Esophagus (tissue), 2 donors: ENCODE measurements at regions not wholly inside any gene's neighbourhood (a gene's known extent, or its start where the extent isn't known, plus 50 kb on each side); places are given as distances from the start of the nearest gene placed in this dataset.

Experiments
- H3K27ac ChIP-seq, 2 donors: one replicate each; pipeline ENCODE4 v1.5.1; 2013; ENCODE audit warnings: low read depth in 2 of 2, mild to moderate bottlenecking in 2 of 2, inconsistent platforms in 1 of 2, low read length in 1 of 2, moderate library complexity in 1 of 2
- H3K27me3 ChIP-seq, 2 donors: one replicate each; pipeline ENCODE4 v1.6.1; 2013; ENCODE audit warnings: low read length in 2 of 2, control low read depth in 1 of 2, mild to moderate bottlenecking in 1 of 2; ENCODE audit not compliant: insufficient read depth in 2 of 2, control insufficient read depth in 1 of 2
- H3K36me3 ChIP-seq, 2 donors: one replicate each; pipeline ENCODE4 v1.6.1; 2013; ENCODE audit warnings: low read length in 1 of 2; ENCODE audit not compliant: control insufficient read depth in 2 of 2, insufficient read depth in 2 of 2
- H3K4me1 ChIP-seq, 2 donors: one replicate each; pipeline ENCODE4 v1.6.1; 2013; ENCODE audit warnings: low read length in 1 of 2; ENCODE audit not compliant: control insufficient read depth in 2 of 2, insufficient read depth in 2 of 2
- H3K4me3 ChIP-seq, 2 donors: one replicate each; pipeline ENCODE4 v1.5.1; 2013; ENCODE audit warnings: low read length in 2 of 2, mild to moderate bottlenecking in 2 of 2, low read depth in 1 of 2, moderate library complexity in 1 of 2
- H3K9me3 ChIP-seq, 2 donors: one replicate each; pipeline ENCODE4 v1.6.1; 2013; ENCODE audit warnings: mild to moderate bottlenecking in 2 of 2, low read depth in 1 of 2, low read length in 1 of 2, moderate library complexity in 1 of 2; ENCODE audit not compliant: control insufficient read depth in 2 of 2, insufficient read depth in 1 of 2
- WGBS, 2 donors: extraction: QIAGEN DNeasy Blood & Tissue Kit; methylation state at CpG; one replicate each; pipeline ENCODE4 v1.1.7; 2013; 5-methylcytosine and 5-hydroxymethylcytosine counted together
- donor health status: healthy with polysubstance abuse.
- donor health status: Bipolar disorder and iron deficiency.

- Histone ChIP-seq H3K4me3 (peak overlapping the region in 1 of 2 donors; percentile 51), H3K27me3 (no peaks in the 10 kb centered on the region), H3K27ac (peak overlapping the region; percentile 20 to 58), H3K36me3 (no peaks in the 10 kb centered on the region), H3K9me3 (no peaks in the 10 kb centered on the region), H3K4me1 (no peaks in the 10 kb centered on the region)
- WGBS, 2 donors = 9 to 17% methylated on average over 11 of the region's 11 CpGs
Measured at GRCh38 chr12:91381309-91381804, 198.7 kb upstream of the DCN start.

- no peak overlapping the region for H3K27ac ChIP-seq
- H3K4me3 ChIP-seq = no peak overlapping the region
- no peaks in the 10 kb centered on the region for H3K9me3 ChIP-seq
- no peaks in the 10 kb centered on the region for H3K36me3 ChIP-seq
- H3K4me1 ChIP-seq = no peaks in the 10 kb centered on the region
- H3K27me3 ChIP-seq = no peaks in the 10 kb centered on the region
- WGBS, 2 donors = 30% methylated on average over 5 of the region's 5 CpGs
Measured at GRCh38 chr12:91380631-91381030, 198.0 kb upstream of the DCN start.

DNA sequence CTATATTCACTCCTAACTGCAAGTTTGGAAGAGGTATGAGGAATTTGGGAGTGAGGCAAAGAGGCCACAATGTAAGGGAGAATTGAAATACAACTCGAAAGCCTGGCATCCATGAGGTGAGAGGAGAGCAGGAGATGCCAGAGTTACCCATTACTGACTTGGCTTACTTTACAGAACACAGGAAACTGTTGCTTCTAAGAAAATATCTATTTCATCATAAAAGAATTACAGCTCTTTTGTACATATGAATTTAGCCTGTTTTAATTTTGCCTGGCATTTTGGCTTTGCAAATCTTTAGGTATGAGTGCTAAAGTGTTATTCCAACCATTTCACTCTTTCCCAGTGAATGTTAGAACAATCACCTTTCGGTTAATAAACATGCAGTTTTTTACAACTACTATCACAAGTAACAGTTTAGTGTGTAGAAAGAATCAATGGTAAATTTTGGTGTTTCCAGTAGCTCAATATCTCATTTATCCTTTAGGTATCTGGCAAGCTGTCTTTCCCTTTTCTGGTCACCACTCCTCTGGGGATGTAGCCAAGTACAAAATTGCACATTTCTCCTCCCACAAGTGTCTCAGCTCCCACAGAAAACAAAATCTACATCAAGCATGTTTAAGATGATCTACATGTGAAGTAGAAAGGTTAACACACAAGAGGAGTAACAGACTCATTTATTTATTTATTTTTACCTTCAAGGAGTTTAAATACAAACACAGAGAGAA is 196.6 kb upstream of the DCN start:
- H3K4me1 ChIP-seq = no peaks in the 10 kb centered on the region

DNA sequence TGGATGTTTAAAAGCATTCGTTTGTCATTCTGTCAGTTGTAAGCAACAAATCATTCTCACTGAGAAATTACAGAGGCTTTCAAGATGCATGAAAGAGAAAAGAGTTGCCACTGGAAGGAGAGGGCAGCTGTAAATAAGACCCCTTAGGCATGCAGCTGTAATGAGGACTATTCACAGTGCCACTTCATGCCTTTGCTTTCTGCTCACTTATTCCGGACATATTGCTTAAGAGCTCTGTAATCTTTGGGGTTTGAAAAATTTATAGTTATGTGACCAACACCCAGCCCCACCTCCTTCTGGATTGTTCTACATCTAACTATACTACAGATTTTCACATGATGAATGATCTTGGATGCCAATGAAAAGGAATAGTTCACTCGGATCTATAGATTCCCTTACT is 194.8 kb upstream of the DCN start:
- 74% methylated on average over 3 of the region's 3 CpGs for WGBS, 2 donors
- Histone ChIP-seq H3K27ac (no peak overlapping the region), H3K36me3 (no peaks in the 10 kb centered on the region), H3K4me3 (no peak overlapping the region), H3K27me3 (no peaks in the 10 kb centered on the region), H3K9me3 (no peaks in the 10 kb centered on the region), H3K4me1 (no peaks in the 10 kb centered on the region)

More for the DNA sequence above, 196.6 kb upstream of the DCN start:
- no peaks in the 10 kb centered on the region for H3K36me3 ChIP-seq
- H3K27ac ChIP-seq = no peak overlapping the region
- no peak overlapping the region for H3K4me3 ChIP-seq
- 88 to 89% methylated on average over 2 of the region's 2 CpGs for WGBS, 2 donors
- H3K9me3 ChIP-seq = no peaks in the 10 kb centered on the region
- H3K27me3 ChIP-seq = no peaks in the 10 kb centered on the region

- no peaks in the 10 kb centered on the region for H3K4me1 ChIP-seq
- 92 to 93% methylated on average over 2 of the region's 2 CpGs for WGBS, 2 donors
- H3K4me3 ChIP-seq = no peak overlapping the region
- no peaks in the 10 kb centered on the region for H3K9me3 ChIP-seq
- H3K27ac ChIP-seq = no peak overlapping the region
- H3K27me3 ChIP-seq = no peaks in the 10 kb centered on the region
- no peaks in the 10 kb centered on the region for H3K36me3 ChIP-seq
Measured at GRCh38 chr12:91373086-91373485, 190.5 kb upstream of the DCN start.

DNA sequence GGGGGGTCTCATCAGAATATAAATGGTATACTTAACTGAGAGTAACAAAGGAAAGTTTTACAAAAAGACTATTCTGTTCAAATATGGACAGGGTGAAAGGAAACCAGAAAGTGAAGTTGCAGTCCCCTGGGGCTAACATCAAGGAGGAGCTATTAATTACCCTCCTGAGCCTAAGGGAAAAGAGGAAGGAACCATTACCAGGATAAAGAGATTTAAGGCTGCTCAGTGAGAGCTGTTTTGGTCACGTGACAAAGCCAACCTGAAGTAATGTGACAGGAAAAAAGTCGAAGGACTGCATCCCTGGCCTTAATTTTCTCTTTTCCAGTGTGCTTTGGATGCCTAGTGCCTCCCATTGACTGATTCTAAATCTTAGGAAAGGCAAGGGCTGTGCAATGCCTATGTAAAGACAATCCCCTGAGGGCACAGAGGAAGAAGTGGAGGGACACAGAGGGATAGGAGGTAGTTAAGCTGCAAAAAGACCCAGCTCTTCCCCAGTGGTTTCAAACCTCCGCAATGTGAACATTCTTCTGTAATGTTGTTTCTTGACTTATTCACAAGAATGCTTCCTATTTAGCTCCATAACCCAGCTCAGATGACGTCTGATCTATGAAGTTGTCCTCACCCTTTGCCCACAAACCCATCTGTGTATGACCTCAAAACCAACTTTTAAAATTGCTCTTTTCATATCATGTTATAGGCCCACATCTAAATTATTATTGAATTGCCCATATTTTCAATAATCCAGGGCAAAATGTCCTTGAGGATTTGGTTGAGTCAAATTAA is 187.7 kb upstream of the DCN start:
- Histone ChIP-seq H3K9me3 (no peaks in the 10 kb centered on the region), H3K36me3 (no peaks in the 10 kb centered on the region), H3K4me3 (no peak overlapping the region), H3K4me1 (no peaks in the 10 kb centered on the region), H3K27me3 (no peaks in the 10 kb centered on the region), H3K27ac (no peak overlapping the region)
- 69 to 72% methylated on average over 4 of the region's 4 CpGs for WGBS, 2 donors

DNA sequence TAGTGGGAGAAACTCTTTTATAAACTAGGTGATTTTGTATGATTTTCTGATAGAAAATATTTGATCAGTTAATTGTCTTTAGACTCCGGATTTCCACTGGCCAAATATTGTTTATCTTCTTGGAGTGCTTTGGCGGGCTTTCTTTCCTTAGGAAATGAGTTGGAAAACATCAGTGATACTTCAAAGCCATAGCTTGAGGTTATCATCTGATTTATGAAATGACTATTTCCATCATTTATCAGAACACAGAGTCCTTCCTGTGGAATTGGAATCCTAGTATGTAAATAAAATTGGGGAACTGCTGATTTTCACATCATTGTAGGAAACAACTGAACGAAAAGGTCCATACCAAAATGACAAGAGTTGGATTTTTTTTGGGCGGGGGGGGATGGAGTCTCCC is 186.0 kb upstream of the DCN start:
- 68 to 78% methylated on average over 4 of the region's 4 CpGs for WGBS, 2 donors
- no peaks in the 10 kb centered on the region for H3K9me3 ChIP-seq
- no peak overlapping the region for H3K4me3 ChIP-seq
- H3K27ac ChIP-seq = no peak overlapping the region
- H3K27me3 ChIP-seq = no peaks in the 10 kb centered on the region
- no peaks in the 10 kb centered on the region for H3K4me1 ChIP-seq
- no peaks in the 10 kb centered on the region for H3K36me3 ChIP-seq

DNA sequence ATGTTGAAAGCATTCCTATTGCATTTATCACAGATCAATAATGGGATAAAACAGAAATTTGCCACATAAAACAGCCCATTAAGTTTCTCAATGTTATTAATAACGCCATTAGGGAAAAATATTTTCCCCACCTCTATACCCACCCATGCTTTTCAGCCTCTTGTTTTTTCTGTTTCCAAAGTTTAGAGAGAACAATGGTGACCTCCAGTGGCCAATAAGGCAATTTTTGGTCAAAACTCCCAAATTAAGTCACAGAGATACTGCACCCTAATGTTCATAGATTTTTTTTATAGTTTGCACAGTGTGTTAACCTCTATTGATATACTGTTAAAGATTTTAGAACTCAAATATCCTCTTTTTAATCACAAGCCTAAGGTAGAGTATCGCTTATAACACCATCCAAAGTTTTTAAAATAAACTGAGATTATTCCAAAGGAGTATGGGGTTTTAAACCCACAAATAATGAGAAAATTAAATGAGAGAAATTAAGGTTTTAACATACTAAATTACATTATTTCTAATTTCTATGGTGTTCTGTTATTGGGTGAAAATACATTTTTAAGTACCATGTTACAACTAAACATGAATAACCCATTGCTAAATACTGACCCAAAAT is 184.7 kb upstream of the DCN start:
- no peaks in the 10 kb centered on the region for H3K9me3 ChIP-seq
- H3K27ac ChIP-seq = no peak overlapping the region
- WGBS, 2 donors = 68 to 72% methylated on average over 2 of the region's 2 CpGs
- H3K36me3 ChIP-seq = no peaks in the 10 kb centered on the region
- H3K4me3 ChIP-seq = no peak overlapping the region
- H3K4me1 ChIP-seq = no peaks in the 10 kb centered on the region
- H3K27me3 ChIP-seq = no peaks in the 10 kb centered on the region

DNA sequence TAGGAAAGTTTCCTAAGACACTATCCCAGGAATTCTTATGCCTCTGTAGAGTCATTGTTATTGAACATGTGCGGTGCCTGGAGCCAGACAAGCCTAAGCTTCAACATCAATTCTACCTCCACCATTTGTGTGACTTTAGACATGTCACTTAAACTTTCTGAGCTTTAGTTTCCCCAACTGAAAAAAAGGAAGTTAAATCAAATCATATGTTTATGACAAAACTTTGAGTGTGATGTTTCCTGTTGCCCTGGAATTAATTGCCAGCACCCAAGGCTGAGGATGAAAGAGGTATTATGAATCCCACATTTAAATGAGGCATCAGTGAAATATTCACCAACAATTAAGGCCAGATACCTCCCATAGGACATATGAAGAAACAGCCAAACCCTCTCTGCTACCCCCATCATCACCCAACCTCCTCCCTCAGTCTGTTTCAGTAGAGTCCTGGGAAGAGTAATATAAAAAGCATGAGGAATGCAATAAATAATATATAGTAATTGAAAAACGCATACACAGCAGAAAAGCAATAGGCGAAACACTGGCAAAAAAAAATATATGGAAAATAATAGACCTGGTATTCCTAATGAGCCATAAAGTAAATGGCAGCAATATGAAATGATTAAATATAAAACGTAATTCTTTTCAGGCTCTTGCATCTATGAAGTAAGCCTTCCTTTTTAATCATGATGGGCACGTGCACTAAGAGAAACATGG is 182.0 kb upstream of the DCN start:
- no peaks in the 10 kb centered on the region for H3K36me3 ChIP-seq
- no peaks in the 10 kb centered on the region for H3K27me3 ChIP-seq
- no peak overlapping the region for H3K4me3 ChIP-seq
- H3K4me1 ChIP-seq = no peaks in the 10 kb centered on the region
- no peaks in the 10 kb centered on the region for H3K9me3 ChIP-seq
- WGBS, 2 donors = 80 to 81% methylated on average over 5 of the region's 5 CpGs
- H3K27ac ChIP-seq = no peak overlapping the region
